ENCODE measurements at regions not wholly inside any gene's neighbourhood (a gene's known extent, or its start where the extent isn't known, plus 50 kb on each side); places are given as distances from the start of the nearest gene placed in this dataset.

GRCh38 chr14:58716706-58717105 lies 78.9 kb downstream of the DACT1 start:
- no peak overlapping the region for H3K9ac ChIP-seq (ENCODE audit: low read length)
- no peaks in the 10 kb centered on the region for H3K9me3 ChIP-seq (ENCODE audit: control insufficient read depth, low read length)
- H3K27me3 ChIP-seq (ENCODE audit: control insufficient read depth, insufficient read depth, low read length), result no peaks in the 10 kb centered on the region
- H3K4me3 ChIP-seq (ENCODE audit: low read length), result no peak overlapping the region
- H3K36me3 ChIP-seq (ENCODE audit: control insufficient read depth, insufficient read depth, low read length), result no peaks in the 10 kb centered on the region
- H3K4me1 ChIP-seq (ENCODE audit: control insufficient read depth, insufficient read depth, low read length), result peaks cover 4% of the 10 kb centered on the region

GRCh38 chr14:58717211-58717610 lies 79.4 kb downstream of the DACT1 start:
- Histone ChIP-seq H3K4me3 (ENCODE audit: low read length) (no peak overlapping the region), H3K27me3 (ENCODE audit: control insufficient read depth, insufficient read depth, low read length) (no peaks in the 10 kb centered on the region), H3K9ac (ENCODE audit: low read length) (no peak overlapping the region)

DNA sequence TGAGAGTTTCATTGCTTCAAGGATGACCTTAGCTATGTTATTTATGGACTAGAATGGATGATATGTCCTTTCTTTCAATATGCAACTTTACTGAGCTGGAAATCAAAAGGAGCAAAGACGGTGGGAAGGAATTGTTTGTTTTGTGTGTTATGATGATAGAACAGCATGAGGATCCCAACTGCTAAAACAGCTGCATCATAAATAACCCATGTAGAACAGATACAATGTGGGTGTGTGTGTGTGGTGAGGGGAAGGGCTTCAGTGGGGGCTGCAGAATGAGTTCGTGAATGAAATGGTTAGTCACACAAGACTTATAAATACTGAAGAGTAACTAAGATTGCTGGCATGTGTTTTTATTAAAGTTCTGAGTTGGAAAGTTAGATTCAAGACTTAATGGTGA lies 80.1 kb downstream of the DACT1 start:
- no peak overlapping the region for H3K9ac ChIP-seq (ENCODE audit: low read length)
- H3K36me3 ChIP-seq (ENCODE audit: control insufficient read depth, insufficient read depth, low read length), result no peaks in the 10 kb centered on the region
- no peaks in the 10 kb centered on the region for H3K9me3 ChIP-seq (ENCODE audit: control insufficient read depth, low read length)
- peaks cover 4% of the 10 kb centered on the region for H3K4me1 ChIP-seq (ENCODE audit: control insufficient read depth, insufficient read depth, low read length)
- no peak overlapping the region for H3K4me3 ChIP-seq (ENCODE audit: low read length)
- H3K27me3 ChIP-seq (ENCODE audit: control insufficient read depth, insufficient read depth, low read length), result no peaks in the 10 kb centered on the region

More at GRCh38 chr14:58717211-58717610, 79.4 kb downstream of the DACT1 start:
- Histone ChIP-seq H3K4me1 (ENCODE audit: control insufficient read depth, insufficient read depth, low read length) (peaks cover 4% of the 10 kb centered on the region), H3K9me3 (ENCODE audit: control insufficient read depth, low read length) (no peaks in the 10 kb centered on the region), H3K36me3 (ENCODE audit: control insufficient read depth, insufficient read depth, low read length) (no peaks in the 10 kb centered on the region)

DNA sequence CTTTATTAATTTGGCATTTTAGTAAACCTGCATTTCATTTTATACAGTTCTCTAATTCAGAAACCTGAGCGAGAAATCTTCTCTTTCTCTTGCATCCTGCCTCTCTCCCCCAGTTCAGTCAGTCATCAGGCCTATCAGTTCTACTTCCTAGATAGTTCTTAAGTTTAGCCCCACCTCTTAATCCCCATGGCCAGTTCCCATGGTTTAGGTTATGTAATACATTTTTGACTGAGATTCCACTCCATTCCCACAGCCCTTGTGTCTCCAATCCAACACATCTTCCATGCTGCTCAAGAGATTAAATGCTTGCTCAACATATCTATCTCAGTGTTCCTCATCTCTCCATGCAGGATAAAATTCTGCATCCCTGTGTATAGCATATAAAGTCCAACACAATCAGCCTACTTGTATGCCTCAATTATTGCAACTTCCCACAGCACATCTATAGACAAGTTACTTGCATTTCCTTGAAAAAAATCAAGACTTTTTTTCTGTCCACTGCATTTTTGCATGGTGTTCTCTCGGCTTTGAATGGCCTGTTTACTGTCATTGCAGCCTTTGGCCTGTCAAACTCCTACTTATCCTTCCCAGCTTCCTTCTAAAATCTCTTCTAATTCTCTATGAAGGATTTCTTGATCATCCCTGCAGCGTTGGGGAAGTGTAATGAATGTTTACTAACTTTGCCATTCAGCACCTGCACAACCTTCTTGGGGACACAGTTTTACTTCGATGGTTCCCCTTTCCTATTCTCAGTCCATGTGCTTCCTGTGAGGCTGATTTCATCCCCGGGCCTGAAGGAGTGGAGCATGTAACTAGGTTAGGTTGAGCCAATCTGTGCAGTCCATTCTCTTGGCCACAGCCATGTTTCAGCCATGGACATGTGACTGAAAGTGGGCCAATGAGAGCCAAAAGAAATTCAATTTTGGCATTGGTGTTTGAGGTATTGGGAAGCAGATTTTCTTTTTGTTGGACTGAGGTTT lies 80.8 kb downstream of the DACT1 start:
- H3K4me3 ChIP-seq (ENCODE audit: low read length), result no peak overlapping the region
- H3K9ac ChIP-seq (ENCODE audit: low read length), result no peak overlapping the region
- no peaks in the 10 kb centered on the region for H3K9me3 ChIP-seq (ENCODE audit: control insufficient read depth, low read length)
- H3K36me3 ChIP-seq (ENCODE audit: control insufficient read depth, insufficient read depth, low read length), result no peaks in the 10 kb centered on the region
- peaks cover 4% of the 10 kb centered on the region for H3K4me1 ChIP-seq (ENCODE audit: control insufficient read depth, insufficient read depth, low read length)
- H3K27me3 ChIP-seq (ENCODE audit: control insufficient read depth, insufficient read depth, low read length), result no peaks in the 10 kb centered on the region

DNA sequence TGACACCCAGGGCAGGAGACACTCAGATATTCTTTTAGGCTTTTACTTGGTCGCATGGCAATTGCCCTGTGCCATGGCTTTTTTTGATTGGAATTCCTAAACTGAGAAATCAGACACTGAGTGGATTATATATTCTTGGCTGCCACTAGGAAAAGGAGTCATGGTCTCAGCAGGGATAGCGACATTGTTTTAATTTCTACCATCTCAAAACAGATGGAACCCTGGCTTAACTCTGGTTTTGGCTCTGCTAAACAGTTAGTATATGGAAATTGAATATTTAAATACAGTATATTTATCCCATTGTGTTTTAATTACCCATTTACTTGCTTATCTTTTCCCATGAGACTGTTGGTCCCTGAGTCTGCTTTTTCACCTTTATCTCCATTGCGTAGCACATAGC lies 84.0 kb downstream of the DACT1 start:
- peaks cover 4% of the 10 kb centered on the region for H3K4me1 ChIP-seq (ENCODE audit: control insufficient read depth, insufficient read depth, low read length)
- no peak overlapping the region for H3K4me3 ChIP-seq (ENCODE audit: low read length)
- H3K36me3 ChIP-seq (ENCODE audit: control insufficient read depth, insufficient read depth, low read length), result no peaks in the 10 kb centered on the region
- H3K27me3 ChIP-seq (ENCODE audit: control insufficient read depth, insufficient read depth, low read length), result no peaks in the 10 kb centered on the region
- no peaks in the 10 kb centered on the region for H3K9me3 ChIP-seq (ENCODE audit: control insufficient read depth, low read length)
- no peak overlapping the region for H3K9ac ChIP-seq (ENCODE audit: low read length)

DNA sequence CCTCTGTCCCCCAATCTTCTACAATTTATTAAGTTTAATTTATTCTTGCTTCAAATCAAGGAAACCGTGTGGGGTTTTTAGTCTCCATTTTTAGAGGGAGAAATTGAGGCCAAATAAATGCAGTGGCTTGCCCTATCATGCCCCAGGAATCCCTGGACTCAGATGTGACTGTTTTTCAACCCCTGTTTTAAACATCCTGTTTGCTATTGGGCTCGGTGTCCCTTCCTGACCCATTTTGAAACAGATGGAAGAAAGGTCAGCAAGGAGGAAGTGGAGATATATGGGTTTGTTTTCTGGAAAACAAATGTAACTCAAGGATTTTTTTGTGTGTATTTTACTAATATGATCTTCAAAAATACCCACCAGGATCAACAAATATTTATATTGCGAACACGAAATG lies 84.7 kb downstream of the DACT1 start:
- Histone ChIP-seq H3K9ac (ENCODE audit: low read length) (no peak overlapping the region), H3K9me3 (ENCODE audit: control insufficient read depth, low read length) (no peaks in the 10 kb centered on the region), H3K27me3 (ENCODE audit: control insufficient read depth, insufficient read depth, low read length) (no peaks in the 10 kb centered on the region), H3K36me3 (ENCODE audit: control insufficient read depth, insufficient read depth, low read length) (no peaks in the 10 kb centered on the region), H3K4me1 (ENCODE audit: control insufficient read depth, insufficient read depth, low read length) (peaks cover 2% of the 10 kb centered on the region), H3K4me3 (ENCODE audit: low read length) (no peak overlapping the region)

- H3K4me3 ChIP-seq (ENCODE audit: low read length), result no peak overlapping the region
Observed at GRCh38 chr14:58724206-58724605, 86.4 kb downstream of the DACT1 start.

DNA sequence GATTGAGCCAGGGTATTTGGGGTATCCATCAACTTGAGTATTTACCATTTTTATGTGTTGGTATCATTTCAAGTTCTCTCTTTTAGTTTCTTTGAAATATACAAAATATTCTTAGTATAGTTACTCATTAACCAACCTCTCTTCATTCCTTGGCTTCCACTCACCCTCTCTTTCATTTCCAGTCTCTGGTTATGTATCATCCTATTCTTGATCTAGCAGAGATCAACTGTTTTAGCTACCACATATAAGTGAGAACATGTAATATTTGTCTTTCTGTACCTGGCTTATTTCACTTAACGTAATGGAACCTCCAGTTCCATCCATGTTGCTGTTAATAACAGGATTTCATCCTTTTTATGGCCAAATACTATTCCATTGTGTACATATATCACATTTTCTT lies 86.9 kb downstream of the DACT1 start:
- no peaks in the 10 kb centered on the region for H3K36me3 ChIP-seq (ENCODE audit: control insufficient read depth, insufficient read depth, low read length)
- no peaks in the 10 kb centered on the region for H3K27me3 ChIP-seq (ENCODE audit: control insufficient read depth, insufficient read depth, low read length)
- no peak overlapping the region for H3K4me3 ChIP-seq (ENCODE audit: low read length)
- H3K9me3 ChIP-seq (ENCODE audit: control insufficient read depth, low read length), result no peaks in the 10 kb centered on the region
- no peaks in the 10 kb centered on the region for H3K4me1 ChIP-seq (ENCODE audit: control insufficient read depth, insufficient read depth, low read length)
- no peak overlapping the region for H3K9ac ChIP-seq (ENCODE audit: low read length)

More at GRCh38 chr14:58724206-58724605, 86.4 kb downstream of the DACT1 start:
- Histone ChIP-seq H3K27me3 (ENCODE audit: control insufficient read depth, insufficient read depth, low read length) (no peaks in the 10 kb centered on the region), H3K9ac (ENCODE audit: low read length) (no peak overlapping the region), H3K9me3 (ENCODE audit: control insufficient read depth, low read length) (no peaks in the 10 kb centered on the region), H3K36me3 (ENCODE audit: control insufficient read depth, insufficient read depth, low read length) (no peaks in the 10 kb centered on the region), H3K4me1 (ENCODE audit: control insufficient read depth, insufficient read depth, low read length) (no peaks in the 10 kb centered on the region)

- Histone ChIP-seq H3K9me3 (ENCODE audit: control insufficient read depth, low read length) (no peaks in the 10 kb centered on the region), H3K4me1 (ENCODE audit: control insufficient read depth, insufficient read depth, low read length) (no peaks in the 10 kb centered on the region), H3K36me3 (ENCODE audit: control insufficient read depth, insufficient read depth, low read length) (no peaks in the 10 kb centered on the region), H3K27me3 (ENCODE audit: control insufficient read depth, insufficient read depth, low read length) (no peaks in the 10 kb centered on the region), H3K9ac (ENCODE audit: low read length) (no peak overlapping the region), H3K4me3 (ENCODE audit: low read length) (no peak overlapping the region)
Observed at GRCh38 chr14:58725226-58725625, 87.5 kb downstream of the DACT1 start.

GRCh38 chr14:58725871-58726270 lies 88.1 kb downstream of the DACT1 start:
- H3K9ac ChIP-seq (ENCODE audit: low read length), result no peak overlapping the region
- no peaks in the 10 kb centered on the region for H3K4me1 ChIP-seq (ENCODE audit: control insufficient read depth, insufficient read depth, low read length)
- no peak overlapping the region for H3K4me3 ChIP-seq (ENCODE audit: low read length)

DNA sequence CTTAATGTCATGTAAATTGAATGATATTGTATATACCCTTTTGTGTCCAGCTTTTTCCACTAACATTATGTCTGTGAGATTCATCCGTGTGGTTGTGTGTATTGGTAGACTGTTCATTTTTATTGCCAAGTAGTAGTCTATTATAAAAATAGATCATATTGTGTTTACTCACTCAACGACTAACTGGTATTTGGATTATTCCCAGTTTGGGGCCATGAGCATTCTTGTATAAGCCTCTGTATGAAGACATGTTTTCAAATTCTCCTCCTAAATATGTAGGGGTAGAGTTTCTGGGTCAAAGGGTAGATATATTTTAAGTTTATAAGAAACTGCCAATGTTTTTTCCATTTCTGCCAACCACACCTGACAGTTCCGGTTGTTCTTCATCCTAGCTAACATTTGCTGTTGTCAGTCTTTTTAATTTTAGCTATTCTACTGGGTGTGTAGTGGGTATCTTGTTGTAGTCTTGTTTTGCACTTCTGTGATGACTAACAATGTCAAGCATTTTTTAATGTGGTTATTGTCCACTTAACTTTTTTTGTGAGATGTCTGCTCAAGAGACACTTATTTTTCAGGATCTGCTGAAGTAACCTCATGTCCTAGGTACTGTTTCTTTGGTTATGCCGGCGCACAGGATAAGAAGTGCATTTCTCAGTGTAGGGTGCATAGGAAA lies 93.2 kb downstream of the DACT1 start:
- Histone ChIP-seq H3K4me1 (ENCODE audit: control insufficient read depth, insufficient read depth, low read length) (no peaks in the 10 kb centered on the region), H3K9me3 (ENCODE audit: control insufficient read depth, low read length) (no peaks in the 10 kb centered on the region), H3K4me3 (ENCODE audit: low read length) (no peak overlapping the region), H3K36me3 (ENCODE audit: control insufficient read depth, insufficient read depth, low read length) (no peaks in the 10 kb centered on the region), H3K9ac (ENCODE audit: low read length) (no peak overlapping the region), H3K27me3 (ENCODE audit: control insufficient read depth, insufficient read depth, low read length) (no peaks in the 10 kb centered on the region)

More at GRCh38 chr14:58725871-58726270, 88.1 kb downstream of the DACT1 start:
- no peaks in the 10 kb centered on the region for H3K36me3 ChIP-seq (ENCODE audit: control insufficient read depth, insufficient read depth, low read length)
- no peaks in the 10 kb centered on the region for H3K9me3 ChIP-seq (ENCODE audit: control insufficient read depth, low read length)
- H3K27me3 ChIP-seq (ENCODE audit: control insufficient read depth, insufficient read depth, low read length), result no peaks in the 10 kb centered on the region
